Epidermal melanocyte (primary cell): ENCODE measurements at regions not wholly inside any gene's neighbourhood (a gene's known extent, or its start where the extent isn't known, plus 50 kb on each side); places are given as distances from the start of the nearest gene placed in this dataset.

Source experiments
- DNase-seq: peaks from one replicate; pipeline ENCODE4 v3.0.0; 2011; ENCODE audit warnings: low spot score; ENCODE audit not compliant: insufficient read length

- DNase-seq: no peak
Observed at GRCh38 chr4:20395160-20395773, 143.6 kb downstream of the SLIT2 start.

- DNase-seq: no peak
Observed at GRCh38 chr4:20403290-20403689, 151.6 kb downstream of the SLIT2 start.

- DNase-seq: no peak
Observed at GRCh38 chr4:20403846-20404245, 152.1 kb downstream of the SLIT2 start.

GRCh38 chr4:20408611-20409010 lies 156.9 kb downstream of the SLIT2 start:
- DNase-seq: no peak

GRCh38 chr4:20412072-20412471 lies 160.4 kb downstream of the SLIT2 start:
- DNase-seq: no peak

- no peak for DNase-seq
Observed at GRCh38 chr4:20416800-20417199, 165.1 kb downstream of the SLIT2 start.

- no peak for DNase-seq
Observed at GRCh38 chr4:20418861-20419451, 167.3 kb downstream of the SLIT2 start.

DNA sequence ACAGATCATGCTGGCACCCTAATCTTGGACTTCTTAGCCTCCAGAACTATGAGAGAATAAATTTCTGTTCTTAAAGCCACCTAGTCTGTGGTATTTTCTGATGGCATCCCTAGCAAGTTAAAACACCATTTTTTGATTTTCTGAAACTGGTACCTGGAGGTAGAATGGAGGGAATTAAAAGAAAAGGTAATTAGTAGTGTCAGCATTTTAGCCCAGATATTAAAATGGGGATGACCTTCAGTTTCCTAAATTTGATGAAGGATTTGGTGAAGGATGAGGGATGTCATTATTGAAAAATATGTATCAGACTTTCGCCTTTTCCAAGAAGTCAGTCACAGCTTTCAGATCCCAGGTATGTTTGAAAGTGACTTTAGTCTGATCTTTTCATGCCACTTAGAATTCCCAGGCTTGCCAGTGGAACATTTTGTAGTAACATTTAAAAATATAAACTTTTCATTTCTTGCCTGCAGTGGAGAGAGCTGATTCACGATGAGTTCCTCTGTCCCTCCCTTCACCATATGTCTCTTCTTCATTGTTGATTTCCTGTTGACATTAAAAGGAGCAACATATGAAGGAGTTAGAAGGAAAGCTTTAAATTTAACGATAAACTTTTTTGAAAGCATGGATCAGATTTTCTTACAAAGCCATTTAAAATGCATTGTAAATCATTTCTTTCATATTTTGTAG lies 169.4 kb downstream of the SLIT2 start:
- DNase-seq: no peak

- DNase-seq: no peak
Observed at GRCh38 chr4:20421603-20421985, 169.9 kb downstream of the SLIT2 start.

DNA sequence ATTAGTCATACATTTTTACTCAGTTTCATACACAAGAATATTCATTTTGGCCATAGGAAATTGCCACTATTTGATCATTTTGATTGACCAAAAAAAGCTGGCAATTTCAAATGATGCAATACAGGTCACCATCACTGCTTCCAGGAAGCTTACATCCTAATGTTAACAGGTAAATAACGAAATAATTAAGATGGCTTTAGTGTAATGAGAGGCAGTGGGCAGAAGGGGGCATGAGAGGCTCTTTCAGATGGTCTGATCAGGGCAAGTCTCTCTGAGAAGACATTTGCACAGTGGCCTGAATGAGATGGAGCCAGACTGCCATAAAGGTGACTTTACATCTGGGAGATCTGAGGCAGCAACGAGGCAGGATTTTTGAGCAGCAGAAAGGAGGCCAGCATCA lies 170.7 kb downstream of the SLIT2 start:
- DNase-seq: no peak

DNA sequence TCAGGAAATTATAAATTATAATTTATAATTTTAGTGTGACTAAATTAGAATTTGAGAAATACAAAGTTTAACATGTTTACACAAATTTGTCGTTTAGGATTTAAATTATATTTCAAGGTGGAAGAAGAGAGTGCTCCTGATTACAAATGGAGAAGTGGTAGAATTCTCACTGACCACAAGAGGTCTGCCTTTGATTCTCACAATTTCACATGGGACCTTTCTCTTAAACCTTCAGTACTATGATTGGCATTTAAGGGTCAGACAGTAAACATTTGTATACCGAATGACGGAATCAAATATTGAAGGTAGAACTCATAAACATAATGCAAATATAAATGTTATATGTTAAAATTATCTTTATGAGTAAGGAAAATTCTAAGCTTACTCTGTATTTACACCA lies 171.7 kb downstream of the SLIT2 start:
- no peak for DNase-seq

DNA sequence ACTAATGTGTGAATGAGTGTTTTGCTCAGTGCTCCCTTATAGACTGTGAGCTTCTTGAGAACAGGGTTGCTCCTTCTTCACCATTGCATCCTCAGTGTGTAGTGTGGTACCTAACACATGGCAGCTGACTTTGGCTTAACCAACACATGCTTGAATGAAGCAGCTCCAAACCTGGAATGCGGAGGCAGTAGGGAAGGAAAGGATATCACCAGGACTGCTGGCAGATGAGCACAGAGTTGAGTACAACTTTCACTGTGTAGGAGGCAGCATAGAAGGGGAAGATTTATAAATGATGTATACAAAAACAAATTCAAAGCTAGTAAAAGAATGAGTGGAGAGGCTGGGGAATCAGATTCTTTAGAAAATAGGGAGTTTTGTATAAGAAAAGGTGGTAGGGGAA lies 174.3 kb downstream of the SLIT2 start:
- DNase-seq: no peak

DNA sequence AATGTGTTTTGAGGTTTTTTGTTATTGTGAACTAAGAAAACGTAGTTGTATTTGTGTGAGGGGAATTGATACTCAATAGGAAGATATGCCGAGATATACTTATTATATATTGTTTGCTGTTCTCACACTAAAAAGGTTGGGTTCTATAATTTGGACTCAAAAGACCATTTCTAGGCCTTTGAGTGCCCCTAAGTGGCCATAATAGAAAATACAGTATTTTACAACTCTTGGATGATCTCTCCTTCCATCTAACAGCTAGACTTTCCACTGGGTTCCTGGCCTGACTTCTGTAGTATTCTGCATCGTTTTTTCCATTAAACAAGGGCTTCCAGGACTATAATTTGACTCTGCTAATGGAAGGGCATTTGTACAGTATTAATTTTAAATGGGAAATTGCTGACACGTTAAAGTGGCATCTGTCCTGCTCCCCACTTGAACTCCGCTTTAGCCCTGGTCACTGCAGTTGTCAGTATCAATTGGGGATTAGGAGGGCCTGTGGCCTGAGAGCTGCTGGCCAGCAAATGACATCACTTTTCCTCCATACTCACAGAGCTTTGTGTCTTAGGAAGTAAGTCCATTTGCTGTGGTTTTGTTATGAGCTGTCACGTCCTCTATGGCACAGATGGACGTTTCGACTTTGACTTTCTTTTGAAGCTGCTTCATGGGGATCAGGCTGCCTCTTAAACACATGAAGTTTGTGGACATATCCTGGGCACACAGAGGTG lies 176.9 kb downstream of the SLIT2 start:
- no peak for DNase-seq

DNA sequence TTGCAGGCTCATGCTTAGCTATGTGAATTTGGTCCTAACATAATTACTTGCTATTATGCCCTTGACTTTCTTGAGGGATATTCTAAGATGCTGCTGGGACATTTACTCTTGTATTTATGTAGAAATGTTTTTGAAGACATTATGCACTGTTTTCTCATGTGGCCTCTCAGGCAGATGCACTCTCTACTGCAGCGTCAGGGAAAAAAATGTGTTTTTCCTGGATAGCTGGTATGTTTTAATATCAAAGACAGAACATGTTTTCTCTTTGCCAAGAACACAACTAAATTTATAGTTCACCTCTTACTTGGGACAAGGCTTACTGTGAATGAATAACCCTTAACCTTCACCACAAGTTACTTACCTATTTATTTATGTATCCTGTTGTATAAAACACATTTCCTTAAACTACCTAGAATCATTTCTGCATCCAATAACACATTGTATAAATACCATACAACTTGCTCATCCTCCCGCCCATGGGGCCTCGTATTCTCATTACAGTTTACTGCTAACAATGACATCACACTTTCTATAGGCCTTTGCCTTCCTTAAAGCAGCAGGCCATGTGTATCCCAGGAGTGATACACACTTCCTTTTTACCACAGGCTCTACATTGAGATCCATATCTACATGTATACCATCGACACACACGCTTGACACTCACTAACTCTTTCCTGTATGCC lies 178.7 kb downstream of the SLIT2 start:
- DNase-seq: no peak

DNA sequence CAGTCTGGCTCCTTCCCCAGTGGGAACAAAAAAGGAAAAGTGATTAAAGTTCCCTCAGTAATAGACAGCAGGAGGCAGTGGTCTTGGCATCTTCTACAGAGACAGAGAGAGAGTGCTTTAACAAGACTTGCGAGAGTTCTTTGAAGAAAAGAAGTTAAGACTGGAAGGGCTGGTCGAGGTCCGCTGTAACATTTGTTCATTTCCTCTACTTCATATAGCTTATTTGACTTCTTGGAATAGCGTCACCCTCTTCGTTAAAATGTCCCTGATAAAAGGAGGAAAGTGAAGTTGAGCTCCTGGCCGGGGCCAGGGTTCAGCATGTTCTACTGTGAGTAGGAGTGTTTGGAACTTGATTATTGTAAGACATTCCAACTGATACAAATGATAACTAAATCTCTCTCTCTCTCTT lies 179.8 kb downstream of the SLIT2 start:
- DNase-seq: no peak

DNA sequence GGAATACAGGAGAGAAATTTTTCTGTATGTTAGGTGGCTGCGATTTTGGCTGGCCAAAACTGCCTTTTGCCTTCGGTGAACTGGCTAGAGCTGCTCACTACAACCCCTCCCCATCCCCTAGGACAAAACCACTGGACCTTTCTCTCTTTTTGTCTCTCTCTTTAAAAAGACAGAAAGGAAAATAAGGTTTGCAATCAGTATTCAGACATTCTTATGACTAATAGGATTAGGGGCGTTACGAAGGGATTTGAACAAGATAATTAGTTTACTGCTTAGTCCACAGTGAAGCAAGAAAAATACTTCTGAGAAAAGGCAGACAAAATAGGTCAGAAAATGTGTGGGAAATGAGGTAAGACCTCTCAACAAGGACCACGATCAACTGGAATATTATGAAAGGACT lies 180.4 kb downstream of the SLIT2 start:
- no peak for DNase-seq

GRCh38 chr4:20433097-20433705 lies 181.5 kb downstream of the SLIT2 start:
- no peak for DNase-seq

DNA sequence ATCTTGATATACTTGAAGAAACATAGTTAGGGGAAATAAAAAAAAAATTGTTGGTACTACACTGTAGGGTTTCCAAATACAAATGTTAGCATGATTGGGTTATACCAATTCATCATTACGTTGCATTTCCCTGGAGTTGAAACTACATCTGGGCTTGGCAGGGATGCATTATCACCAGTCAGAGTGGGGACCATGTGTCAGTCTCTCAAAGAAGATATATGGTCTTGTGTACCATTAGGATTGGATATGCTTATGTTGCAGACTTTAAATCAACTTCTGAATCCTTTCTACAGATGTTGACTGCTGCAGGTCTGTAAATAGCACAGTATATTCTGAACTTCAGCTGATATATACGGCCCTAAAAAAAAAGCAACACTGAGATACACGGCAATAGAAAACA lies 188.5 kb downstream of the SLIT2 start:
- DNase-seq: no peak

DNA sequence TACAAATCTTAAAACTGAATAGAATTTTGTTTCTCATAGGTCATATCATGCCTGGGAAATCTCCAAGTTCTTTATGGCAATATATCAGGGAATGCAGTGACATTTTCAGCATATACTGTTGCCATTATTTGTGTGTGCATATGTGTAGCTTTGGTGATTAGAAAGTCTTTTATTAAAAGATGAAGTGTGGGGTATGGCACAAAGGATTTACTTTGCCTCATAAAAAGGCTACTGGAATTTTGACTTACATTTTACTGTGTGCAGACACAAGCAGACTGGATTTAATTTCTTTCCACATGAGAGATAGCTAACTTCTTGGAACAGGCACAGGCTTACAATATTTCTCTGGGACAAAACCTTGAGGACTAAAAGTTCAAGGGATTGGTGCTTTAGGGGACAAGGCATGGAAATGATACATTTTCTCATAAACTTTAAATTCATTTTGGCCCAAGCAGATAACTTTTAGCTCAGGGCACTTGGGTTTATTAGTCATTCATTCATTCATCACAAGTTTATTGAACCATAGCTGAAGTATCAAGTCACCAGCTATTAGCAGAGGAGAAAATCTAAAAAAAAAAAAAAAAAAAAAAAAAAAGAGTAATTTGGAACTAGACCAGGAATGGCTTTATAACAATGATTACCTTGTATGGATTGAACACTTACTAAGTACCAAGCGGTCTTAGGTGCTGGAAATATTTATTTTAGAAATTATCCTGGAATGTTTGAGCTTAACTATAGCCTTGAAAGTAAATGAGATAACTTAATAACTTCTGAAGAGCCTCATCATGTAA lies 191.5 kb downstream of the SLIT2 start:
- no peak for DNase-seq

- no peak for DNase-seq
Observed at GRCh38 chr4:20444599-20445337, 193.1 kb downstream of the SLIT2 start.
